ENCODE measurements at regions not wholly inside any gene's neighbourhood (a gene's known extent, or its start where the extent isn't known, plus 50 kb on each side); places are given as distances from the start of the nearest gene placed in this dataset.

GRCh38 chr1:17895401-17895800, 140.3 kb downstream of the ACTL8 start:
- H3K27ac Mint-ChIP-seq: peak overlapping the region in 1 of 3 experiments; percentile 53; a peak in 1 of 7 replicates
- Histone ChIP-seq H3K18ac (ENCODE audit: insufficient read length, low read depth, low read length) (no peak overlapping the region), H3K14ac (ENCODE audit: insufficient read depth, low read length) (no peak overlapping the region), H4K20me1 (ENCODE audit: control insufficient read depth, insufficient read depth, insufficient read length) (no peaks in the 10 kb centered on the region), H4K5ac (ENCODE audit: insufficient read length, low read depth, low read length) (no peak overlapping the region), H2BK12ac (ENCODE audit: insufficient read length, low read depth, low read length) (no peak overlapping the region), H3K23ac (ENCODE audit: insufficient read length, low read depth, low read length) (no peak overlapping the region), H3K27me3 (ENCODE audit: insufficient read depth, low read length) (no peaks in the 10 kb centered on the region; the same call in 1 of the 2 replicates), H2BK20ac (ENCODE audit: low read depth, low read length, poor library complexity, severe bottlenecking) (no peak overlapping the region), H3K9ac (ENCODE audit: extremely low read depth, insufficient read length, low read length) (no peak overlapping the region), H3K4me1 (ENCODE audit: insufficient read depth, low read length) (no peaks in the 10 kb centered on the region), H2BK15ac (ENCODE audit: low read depth, low read length) (no peak overlapping the region), H3K79me2 (ENCODE audit: insufficient read depth, low read length) (no peaks in the 10 kb centered on the region), H2BK5ac (ENCODE audit: insufficient read length, low read length) (no peak overlapping the region), H3K4me2 (ENCODE audit: insufficient read depth, insufficient read length, low read length) (no peak overlapping the region), H4K8ac (replicated peaks; ENCODE audit: insufficient read length, low read depth, low read length) (no peak overlapping the region), H4K91ac (ENCODE audit: insufficient read length, low read depth, low read length) (no peak overlapping the region), H3K9me3 (ENCODE audit: control insufficient read depth, low read depth, low read length) (no peaks in the 10 kb centered on the region), H3K79me1 (ENCODE audit: insufficient read depth, low read depth, low read length, poor library complexity, severe bottlenecking) (no peaks in the 10 kb centered on the region), H3K27ac (ENCODE audit: insufficient read length, low read depth, low read length) (no peak overlapping the region), H3K23me2 (ENCODE audit: insufficient read length, low read depth, low read length, poor library complexity, severe bottlenecking) (no peaks in the 10 kb centered on the region), H2AFZ (ENCODE audit: low read length) (no peak overlapping the region), H2AK5ac (ENCODE audit: insufficient read length, low read length) (no peak overlapping the region), H3K4ac (ENCODE audit: low read depth, low read length) (no peak overlapping the region), H3T11ph (ENCODE audit: low read length) (no peak overlapping the region), H3K56ac (ENCODE audit: insufficient read length, low read depth, low read length) (no peak overlapping the region), H2BK120ac (ENCODE audit: low read depth, low read length, poor library complexity, severe bottlenecking) (no peak overlapping the region)
- peaks cover 54% of the 10 kb centered on the region for H3K27me3 Mint-ChIP-seq (ENCODE audit: low read depth)
- no peak for DNase-seq
- H3K4me3 Mint-ChIP-seq: no peak overlapping the region
- no peaks in the 10 kb centered on the region for H3K36me3 Mint-ChIP-seq (ENCODE audit: insufficient read depth in 1 of 3, low read depth in 3 of 3)
- H3K9me3 Mint-ChIP-seq: no peaks in the 10 kb centered on the region
- no peak for TF ChIP-seq CTCF (conservative IDR thresholded peaks at IDR 0.05)
- no CpG with 5 or more reads among the region's 4 CpGs for WGBS (ENCODE audit: extremely low coverage, insufficient read length, low lambda C conversion rate)
- peaks cover 0 to 4% of the 10 kb centered on the region in 2 experiments; a peak in 2 of 4 replicates for H3K4me1 Mint-ChIP-seq

All from H9 (cell line).